HepG2 (cell line): ENCODE measurements at regions not wholly inside any gene's neighbourhood (a gene's known extent, or its start where the extent isn't known, plus 50 kb on each side); places are given as distances from the start of the nearest gene placed in this dataset.
"Not testable (repeated sequence)": the region's sequence is repeated elsewhere in the genome, so short reads cannot be mapped to it uniquely, and the experiment has no call there.

Source experiments
- GABPA ChIP-seq, 2 experiments: IDR thresholded peaks; 2 replicates each; pipeline ENCODE4 v1.6.1; 2011 to 2016; ENCODE audit warnings: low read depth in 2 of 2, low read length in 1 of 2, missing biosample characterization in 1 of 2, missing genetic modification characterization in 1 of 2
- MYNN ChIP-seq: sonication (generic); formaldehyde crosslinking; IDR thresholded peaks from 2 replicates; pipeline ENCODE4 v1.4.0; 2020; ENCODE audit warnings: mild to moderate bottlenecking, low read depth, missing genetic modification reagents
- SAFB2 ChIP-seq: sonication (generic); formaldehyde crosslinking; IDR thresholded peaks from 2 replicates; pipeline ENCODE4 v1.5.1; 2020; ENCODE audit warnings: missing genetic modification reagents, low read depth, mild to moderate bottlenecking, borderline replicate concordance
- SOX5 ChIP-seq: IDR thresholded peaks from 2 replicates; pipeline ENCODE4 v1.6.1; 2016; ENCODE audit warnings: borderline replicate concordance
- SP1 ChIP-seq, 2 experiments: fragments of 450-650 bp in 1 of 2; sonication (generic) in 1 of 2; formaldehyde crosslinking in 1 of 2; IDR thresholded peaks; 2 replicates each; pipeline versions ENCODE4 v1.4.0 to v1.6.1; 2016 to 2020; ENCODE audit warnings: missing genetic modification reagents in 1 of 2
- ZFP41 ChIP-seq: sonication (generic); formaldehyde crosslinking; IDR thresholded peaks from 2 replicates; pipeline ENCODE4 v1.4.0; 2020; ENCODE audit warnings: mild to moderate bottlenecking, missing genetic modification reagents, borderline replicate concordance
- ZNF292 ChIP-seq: sonication (generic); formaldehyde crosslinking; IDR thresholded peaks from 2 replicates; pipeline ENCODE4 v1.8.1; 2022; ENCODE audit warnings: mild to moderate bottlenecking, low read depth, missing genetic modification reagents, borderline replicate concordance
- ZNF468 ChIP-seq: sonication (generic); formaldehyde crosslinking; IDR thresholded peaks from 2 replicates; pipeline ENCODE4 v1.8.0; 2022; ENCODE audit warnings: mild to moderate bottlenecking, moderate library complexity, missing genetic modification reagents
- ZNF713 ChIP-seq: sonication (generic); formaldehyde crosslinking; IDR thresholded peaks from 2 replicates; pipeline ENCODE4 v1.4.0; 2020; ENCODE audit warnings: mild to moderate bottlenecking, missing genetic modification reagents
- ZNF766 ChIP-seq: sonication (generic); formaldehyde crosslinking; IDR thresholded peaks from 2 replicates; pipeline ENCODE4 v1.5.0; 2020; ENCODE audit warnings: missing genetic modification reagents, borderline replicate concordance
- TF ChIP-seq, protein P1 (sequence below): sonication (generic); formaldehyde crosslinking; IDR thresholded peaks from 2 replicates; pipeline ENCODE4 v1.9.0; 2021; ENCODE audit warnings: missing genetic modification reagents, borderline replicate concordance
- TF ChIP-seq, protein P2 (sequence below): sonication (generic); formaldehyde crosslinking; IDR thresholded peaks from 2 replicates; pipeline ENCODE4 v1.4.0; 2020; ENCODE audit warnings: low read depth, missing genetic modification reagents
- TF ChIP-seq, protein P3 (sequence below), 2 experiments: IDR thresholded peaks; 2 replicates each; pipeline ENCODE4 v1.6.1; 2011 to 2012; ENCODE audit warnings: low read length in 2 of 2, borderline replicate concordance in 1 of 2, low read depth in 1 of 2, mild to moderate bottlenecking in 1 of 2, moderate library complexity in 1 of 2
- TF ChIP-seq, protein P4 (sequence below): sonication (generic); formaldehyde crosslinking; IDR thresholded peaks from 2 replicates; pipeline ENCODE4 v1.5.0; 2020; ENCODE audit warnings: mild to moderate bottlenecking, missing genetic modification reagents, moderate library complexity

DNA sequence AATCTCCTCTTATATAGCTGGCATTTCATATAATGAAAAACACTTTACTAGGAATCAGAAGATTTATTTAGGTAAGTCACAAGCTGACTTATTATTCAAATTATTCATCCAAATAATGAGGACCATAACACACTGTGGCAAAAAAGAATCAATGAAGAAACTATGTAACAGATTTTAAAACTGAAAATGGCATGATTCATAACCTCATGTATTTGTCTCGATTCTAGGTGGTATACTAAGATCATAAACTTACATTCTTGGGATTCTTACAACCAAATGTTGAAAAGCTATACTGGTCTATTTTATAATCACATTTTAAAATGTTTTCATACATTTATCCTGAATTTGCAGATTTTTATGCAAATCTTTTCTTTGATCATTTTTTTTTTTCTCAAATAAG, 69.6 kb upstream of the ZSCAN2 start:
- TF ChIP-seq SAFB2; ZFP41 (CRISPR knock-in tag); ZNF468 (CRISPR knock-in tag); ZNF292 (CRISPR knock-in tag); SOX5 (CRISPR knock-in tag); GABPA (IDR thresholded peaks at IDR 0.05; ENCODE audit: low read depth, low read length); GABPA (CRISPR knock-in tag; IDR thresholded peaks at IDR 0.05; ENCODE audit: low read depth); SP1 (IDR thresholded peaks at IDR 0.05); SP1 (CRISPR knock-in tag; IDR thresholded peaks at IDR 0.05); ZNF766 (CRISPR knock-in tag); ZNF713 (CRISPR knock-in tag); MYNN (CRISPR knock-in tag): not testable (repeated sequence)
- TF ChIP-seq, protein P1, sequence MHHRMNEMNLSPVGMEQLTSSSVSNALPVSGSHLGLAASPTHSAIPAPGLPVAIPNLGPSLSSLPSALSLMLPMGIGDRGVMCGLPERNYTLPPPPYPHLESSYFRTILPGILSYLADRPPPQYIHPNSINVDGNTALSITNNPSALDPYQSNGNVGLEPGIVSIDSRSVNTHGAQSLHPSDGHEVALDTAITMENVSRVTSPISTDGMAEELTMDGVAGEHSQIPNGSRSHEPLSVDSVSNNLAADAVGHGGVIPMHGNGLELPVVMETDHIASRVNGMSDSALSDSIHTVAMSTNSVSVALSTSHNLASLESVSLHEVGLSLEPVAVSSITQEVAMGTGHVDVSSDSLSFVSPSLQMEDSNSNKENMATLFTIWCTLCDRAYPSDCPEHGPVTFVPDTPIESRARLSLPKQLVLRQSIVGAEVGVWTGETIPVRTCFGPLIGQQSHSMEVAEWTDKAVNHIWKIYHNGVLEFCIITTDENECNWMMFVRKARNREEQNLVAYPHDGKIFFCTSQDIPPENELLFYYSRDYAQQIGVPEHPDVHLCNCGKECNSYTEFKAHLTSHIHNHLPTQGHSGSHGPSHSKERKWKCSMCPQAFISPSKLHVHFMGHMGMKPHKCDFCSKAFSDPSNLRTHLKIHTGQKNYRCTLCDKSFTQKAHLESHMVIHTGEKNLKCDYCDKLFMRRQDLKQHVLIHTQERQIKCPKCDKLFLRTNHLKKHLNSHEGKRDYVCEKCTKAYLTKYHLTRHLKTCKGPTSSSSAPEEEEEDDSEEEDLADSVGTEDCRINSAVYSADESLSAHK (CRISPR knock-in tag): not testable (repeated sequence)
- TF ChIP-seq, protein P2, sequence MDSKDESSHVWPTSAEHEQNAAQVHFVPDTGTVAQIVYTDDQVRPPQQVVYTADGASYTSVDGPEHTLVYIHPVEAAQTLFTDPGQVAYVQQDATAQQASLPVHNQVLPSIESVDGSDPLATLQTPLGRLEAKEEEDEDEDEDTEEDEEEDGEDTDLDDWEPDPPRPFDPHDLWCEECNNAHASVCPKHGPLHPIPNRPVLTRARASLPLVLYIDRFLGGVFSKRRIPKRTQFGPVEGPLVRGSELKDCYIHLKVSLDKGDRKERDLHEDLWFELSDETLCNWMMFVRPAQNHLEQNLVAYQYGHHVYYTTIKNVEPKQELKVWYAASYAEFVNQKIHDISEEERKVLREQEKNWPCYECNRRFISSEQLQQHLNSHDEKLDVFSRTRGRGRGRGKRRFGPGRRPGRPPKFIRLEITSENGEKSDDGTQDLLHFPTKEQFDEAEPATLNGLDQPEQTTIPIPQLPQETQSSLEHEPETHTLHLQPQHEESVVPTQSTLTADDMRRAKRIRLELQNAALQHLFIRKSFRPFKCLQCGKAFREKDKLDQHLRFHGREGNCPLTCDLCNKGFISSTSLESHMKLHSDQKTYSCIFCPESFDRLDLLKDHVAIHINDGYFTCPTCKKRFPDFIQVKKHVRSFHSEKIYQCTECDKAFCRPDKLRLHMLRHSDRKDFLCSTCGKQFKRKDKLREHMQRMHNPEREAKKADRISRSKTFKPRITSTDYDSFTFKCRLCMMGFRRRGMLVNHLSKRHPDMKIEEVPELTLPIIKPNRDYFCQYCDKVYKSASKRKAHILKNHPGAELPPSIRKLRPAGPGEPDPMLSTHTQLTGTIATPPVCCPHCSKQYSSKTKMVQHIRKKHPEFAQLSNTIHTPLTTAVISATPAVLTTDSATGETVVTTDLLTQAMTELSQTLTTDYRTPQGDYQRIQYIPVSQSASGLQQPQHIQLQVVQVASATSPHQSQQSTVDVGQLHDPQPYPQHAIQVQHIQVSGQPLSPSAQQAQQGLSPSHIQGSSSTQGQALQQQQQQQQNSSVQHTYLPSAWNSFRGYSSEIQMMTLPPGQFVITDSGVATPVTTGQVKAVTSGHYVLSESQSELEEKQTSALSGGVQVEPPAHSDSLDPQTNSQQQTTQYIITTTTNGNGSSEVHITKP (CRISPR knock-in tag): not testable (repeated sequence)
- TF ChIP-seq, protein P3, sequence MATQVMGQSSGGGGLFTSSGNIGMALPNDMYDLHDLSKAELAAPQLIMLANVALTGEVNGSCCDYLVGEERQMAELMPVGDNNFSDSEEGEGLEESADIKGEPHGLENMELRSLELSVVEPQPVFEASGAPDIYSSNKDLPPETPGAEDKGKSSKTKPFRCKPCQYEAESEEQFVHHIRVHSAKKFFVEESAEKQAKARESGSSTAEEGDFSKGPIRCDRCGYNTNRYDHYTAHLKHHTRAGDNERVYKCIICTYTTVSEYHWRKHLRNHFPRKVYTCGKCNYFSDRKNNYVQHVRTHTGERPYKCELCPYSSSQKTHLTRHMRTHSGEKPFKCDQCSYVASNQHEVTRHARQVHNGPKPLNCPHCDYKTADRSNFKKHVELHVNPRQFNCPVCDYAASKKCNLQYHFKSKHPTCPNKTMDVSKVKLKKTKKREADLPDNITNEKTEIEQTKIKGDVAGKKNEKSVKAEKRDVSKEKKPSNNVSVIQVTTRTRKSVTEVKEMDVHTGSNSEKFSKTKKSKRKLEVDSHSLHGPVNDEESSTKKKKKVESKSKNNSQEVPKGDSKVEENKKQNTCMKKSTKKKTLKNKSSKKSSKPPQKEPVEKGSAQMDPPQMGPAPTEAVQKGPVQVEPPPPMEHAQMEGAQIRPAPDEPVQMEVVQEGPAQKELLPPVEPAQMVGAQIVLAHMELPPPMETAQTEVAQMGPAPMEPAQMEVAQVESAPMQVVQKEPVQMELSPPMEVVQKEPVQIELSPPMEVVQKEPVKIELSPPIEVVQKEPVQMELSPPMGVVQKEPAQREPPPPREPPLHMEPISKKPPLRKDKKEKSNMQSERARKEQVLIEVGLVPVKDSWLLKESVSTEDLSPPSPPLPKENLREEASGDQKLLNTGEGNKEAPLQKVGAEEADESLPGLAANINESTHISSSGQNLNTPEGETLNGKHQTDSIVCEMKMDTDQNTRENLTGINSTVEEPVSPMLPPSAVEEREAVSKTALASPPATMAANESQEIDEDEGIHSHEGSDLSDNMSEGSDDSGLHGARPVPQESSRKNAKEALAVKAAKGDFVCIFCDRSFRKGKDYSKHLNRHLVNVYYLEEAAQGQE (IDR thresholded peaks at IDR 0.05; ENCODE audit: borderline replicate concordance in 1 of 2, low read depth in 1 of 2, low read length in 2 of 2): not testable (repeated sequence)
- TF ChIP-seq, protein P4, sequence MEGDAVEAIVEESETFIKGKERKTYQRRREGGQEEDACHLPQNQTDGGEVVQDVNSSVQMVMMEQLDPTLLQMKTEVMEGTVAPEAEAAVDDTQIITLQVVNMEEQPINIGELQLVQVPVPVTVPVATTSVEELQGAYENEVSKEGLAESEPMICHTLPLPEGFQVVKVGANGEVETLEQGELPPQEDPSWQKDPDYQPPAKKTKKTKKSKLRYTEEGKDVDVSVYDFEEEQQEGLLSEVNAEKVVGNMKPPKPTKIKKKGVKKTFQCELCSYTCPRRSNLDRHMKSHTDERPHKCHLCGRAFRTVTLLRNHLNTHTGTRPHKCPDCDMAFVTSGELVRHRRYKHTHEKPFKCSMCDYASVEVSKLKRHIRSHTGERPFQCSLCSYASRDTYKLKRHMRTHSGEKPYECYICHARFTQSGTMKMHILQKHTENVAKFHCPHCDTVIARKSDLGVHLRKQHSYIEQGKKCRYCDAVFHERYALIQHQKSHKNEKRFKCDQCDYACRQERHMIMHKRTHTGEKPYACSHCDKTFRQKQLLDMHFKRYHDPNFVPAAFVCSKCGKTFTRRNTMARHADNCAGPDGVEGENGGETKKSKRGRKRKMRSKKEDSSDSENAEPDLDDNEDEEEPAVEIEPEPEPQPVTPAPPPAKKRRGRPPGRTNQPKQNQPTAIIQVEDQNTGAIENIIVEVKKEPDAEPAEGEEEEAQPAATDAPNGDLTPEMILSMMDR (CRISPR knock-in tag): not testable (repeated sequence)
